Activated gamma-delta T cell treated with anti-CD3 and anti-CD28 coated beads, Interleukin-2, amount 50 U/mL, for 16 hours (primary cell): ENCODE measurements at regions not wholly inside any gene's neighbourhood (a gene's known extent, or its start where the extent isn't known, plus 50 kb on each side); places are given as distances from the start of the nearest gene placed in this dataset.

ENCODE experiments used
- DNase-seq: peaks from one replicate; pipeline ENCODE4 v3.0.0-alpha.2; 2020; ENCODE audit warnings: low read depth

- no peak for DNase-seq
These were observed 249.7 kb downstream of the SPTSSA start for GRCh38 chr14:34212172-34212929.

- DNase-seq: no peak
These were observed 250.3 kb downstream of the SPTSSA start for GRCh38 chr14:34211732-34212131.

GRCh38 chr14:34208532-34208931 is 253.5 kb downstream of the SPTSSA start:
- DNase-seq: no peak

- DNase-seq: no peak
These were observed 254.9 kb upstream of the EGLN3 start for GRCh38 chr14:34205799-34206198.

- no peak for DNase-seq
These were observed 253.9 kb upstream of the EGLN3 start for GRCh38 chr14:34204774-34205173.

- no peak for DNase-seq
These were observed 252.4 kb upstream of the EGLN3 start for GRCh38 chr14:34203251-34203722.

GRCh38 chr14:34201909-34202637 is 251.2 kb upstream of the EGLN3 start:
- no peak for DNase-seq

- DNase-seq: no peak
These were observed 248.7 kb upstream of the EGLN3 start for GRCh38 chr14:34199585-34199984.

GRCh38 chr14:34198096-34198495 is 247.2 kb upstream of the EGLN3 start:
- no peak for DNase-seq

GRCh38 chr14:34195964-34196363 is 245.1 kb upstream of the EGLN3 start:
- DNase-seq: no peak

- no peak for DNase-seq
These were observed 239.8 kb upstream of the EGLN3 start for GRCh38 chr14:34190717-34191116.

GRCh38 chr14:34189866-34190265 is 239.0 kb upstream of the EGLN3 start:
- DNase-seq: no peak

GRCh38 chr14:34187519-34188044 is 236.7 kb upstream of the EGLN3 start:
- no peak for DNase-seq

GRCh38 chr14:34187061-34187460 is 236.2 kb upstream of the EGLN3 start:
- DNase-seq: no peak

- no peak for DNase-seq
These were observed 233.3 kb upstream of the EGLN3 start for GRCh38 chr14:34184126-34184525.

GRCh38 chr14:34183478-34183877 is 232.6 kb upstream of the EGLN3 start:
- DNase-seq: no peak

- DNase-seq: no peak
These were observed 230.5 kb upstream of the EGLN3 start for GRCh38 chr14:34181338-34181737.

- no peak for DNase-seq
These were observed 230.0 kb upstream of the EGLN3 start for GRCh38 chr14:34180869-34181268.

GRCh38 chr14:34180434-34180833 is 229.6 kb upstream of the EGLN3 start:
- no peak for DNase-seq

GRCh38 chr14:34179727-34180126 is 228.9 kb upstream of the EGLN3 start:
- DNase-seq: no peak

GRCh38 chr14:34177466-34177865 is 226.6 kb upstream of the EGLN3 start:
- no peak for DNase-seq

GRCh38 chr14:34175574-34175973 is 224.7 kb upstream of the EGLN3 start:
- no peak for DNase-seq

GRCh38 chr14:34174973-34175372 is 224.1 kb upstream of the EGLN3 start:
- DNase-seq: no peak
